Progenitor cell of endocrine pancreas (in vitro differentiated cells): ENCODE measurements at regions not wholly inside any gene's neighbourhood (a gene's known extent, or its start where the extent isn't known, plus 50 kb on each side); places are given as distances from the start of the nearest gene placed in this dataset.

Source experiments
- DNase-seq: peaks from one replicate; pipeline ENCODE4 v3.0.0; 2021; ENCODE audit warnings: low spot score; ENCODE audit not compliant: unreplicated experiment
- H3K27ac Mint-ChIP-seq: 2 replicates; pipeline ENCODE4 v1.8.0; 2021; ENCODE audit warnings: mild to moderate bottlenecking, moderate library complexity, mixed read lengths
- H3K27me3 Mint-ChIP-seq: 2 replicates; pipeline ENCODE4 v1.8.0; 2021; ENCODE audit warnings: mixed read lengths
- H3K36me3 Mint-ChIP-seq: 2 replicates; pipeline ENCODE4 v1.8.0; 2022; ENCODE audit warnings: mixed read lengths; ENCODE audit not compliant: insufficient read depth
- H3K4me1 Mint-ChIP-seq: 2 replicates; pipeline ENCODE4 v1.8.0; 2021; ENCODE audit warnings: low read depth, mixed read lengths
- H3K4me3 Mint-ChIP-seq: 2 replicates; pipeline ENCODE4 v1.8.0; 2021; ENCODE audit warnings: low read depth, mild to moderate bottlenecking, moderate library complexity, mixed read lengths
- H3K9me3 Mint-ChIP-seq: 2 replicates; pipeline ENCODE4 v1.8.0; 2021; ENCODE audit warnings: low read depth, mixed read lengths
- CTCF ChIP-seq: fragments of 200-600 bp; sonication (generic); IDR thresholded peaks from one replicate; pipeline ENCODE4 v1.5.0; 2021; ENCODE audit warnings: antibody characterized with exemption, mild to moderate bottlenecking; ENCODE audit not compliant: unreplicated experiment

GRCh38 chr9:82716821-82717220, 346.1 kb downstream of the RASEF start:
- Mint-ChIP-seq H3K27ac (no peak overlapping the region), H3K27me3 (no peaks in the 10 kb centered on the region), H3K4me1 (no peaks in the 10 kb centered on the region), H3K9me3 (peaks cover 11% of the 10 kb centered on the region), H3K4me3 (no peak overlapping the region), H3K36me3 (no peaks in the 10 kb centered on the region)
- no peak for DNase-seq
- TF ChIP-seq CTCF, result no peak

- Mint-ChIP-seq H3K27ac (no peak overlapping the region), H3K27me3 (no peaks in the 10 kb centered on the region), H3K4me1 (no peaks in the 10 kb centered on the region), H3K4me3 (no peak overlapping the region), H3K36me3 (no peaks in the 10 kb centered on the region), H3K9me3 (peaks cover 8% of the 10 kb centered on the region)
- no peak for DNase-seq
- TF ChIP-seq CTCF, result no peak
These were observed 342.4 kb downstream of the RASEF start for GRCh38 chr9:82720515-82720914.

GRCh38 chr9:82721593-82721992, 341.3 kb downstream of the RASEF start:
- Mint-ChIP-seq H3K36me3 (no peaks in the 10 kb centered on the region), H3K27me3 (no peaks in the 10 kb centered on the region), H3K27ac (no peak overlapping the region), H3K4me3 (no peak overlapping the region), H3K9me3 (peaks cover 8% of the 10 kb centered on the region), H3K4me1 (no peaks in the 10 kb centered on the region)
- no peak for TF ChIP-seq CTCF
- no peak for DNase-seq

- DNase-seq, result no peak
- Mint-ChIP-seq H3K4me3 (no peak overlapping the region), H3K27ac (no peak overlapping the region)
These were observed 340.9 kb downstream of the RASEF start for GRCh38 chr9:82722051-82722450.

GRCh38 chr9:82722561-82722960, 340.4 kb downstream of the RASEF start:
- Mint-ChIP-seq H3K4me1 (no peaks in the 10 kb centered on the region), H3K36me3 (no peaks in the 10 kb centered on the region), H3K4me3 (no peak overlapping the region), H3K27ac (no peak overlapping the region), H3K27me3 (no peaks in the 10 kb centered on the region), H3K9me3 (peaks cover 8% of the 10 kb centered on the region)
- no peak for DNase-seq
- no peak for TF ChIP-seq CTCF

More at GRCh38 chr9:82722051-82722450, 340.9 kb downstream of the RASEF start:
- no peaks in the 10 kb centered on the region for H3K27me3 Mint-ChIP-seq
- H3K4me1 Mint-ChIP-seq, result no peaks in the 10 kb centered on the region
- H3K36me3 Mint-ChIP-seq, result no peaks in the 10 kb centered on the region
- peaks cover 8% of the 10 kb centered on the region for H3K9me3 Mint-ChIP-seq
- TF ChIP-seq CTCF, result no peak
